Loucy (cell line): ENCODE measurements at regions not wholly inside any gene's neighbourhood (a gene's known extent, or its start where the extent isn't known, plus 50 kb on each side); places are given as distances from the start of the nearest gene placed in this dataset.
"Not testable (repeated sequence)": the region's sequence is repeated elsewhere in the genome, so short reads cannot be mapped to it uniquely, and the experiment has no call there.

Source experiments
- CTCF ChIP-seq: fragments of 200-600 bp; sonication (generic); conservative IDR thresholded peaks from 2 replicates; pipeline ENCODE4 v1.5.1; 2014; ENCODE audit warnings: mild to moderate bottlenecking, antibody characterized with exemption, low read length
- EZH2phosphoT487 ChIP-seq: fragments of 200-600 bp; IDR thresholded peaks from 2 replicates; pipeline ENCODE4 v1.6.1; 2018; ENCODE audit warnings: antibody characterized with exemption, mild to moderate bottlenecking, moderate library complexity, borderline replicate concordance

GRCh38 chr12:28788256-28788655 is 360.8 kb upstream of the FAR2 start:
- not testable (repeated sequence) for TF ChIP-seq CTCF, EZH2phosphoT487
